Sigmoid colon (tissue), 6 donors: ENCODE measurements at regions not wholly inside any gene's neighbourhood (a gene's known extent, or its start where the extent isn't known, plus 50 kb on each side); places are given as distances from the start of the nearest gene placed in this dataset.

Source experiments
- DNase-seq: peaks from one replicate; pipeline ENCODE4 v3.0.0-alpha.2; 2019
- H3K27ac ChIP-seq, 4 donors: fragments of 200-600 bp; sonication (generic); one replicate each; pipeline ENCODE4 v1.5.1; 2016 to 2019; ENCODE audit warnings: mild to moderate bottlenecking in 1 of 4
- H3K27me3 ChIP-seq, 3 donors: fragments of 200-600 bp; sonication (generic); one replicate each; pipeline ENCODE4 v1.5.1; 2019; ENCODE audit warnings: mild to moderate bottlenecking in 1 of 3
- H3K36me3 ChIP-seq, 4 donors: fragments of 200-600 bp; sonication (generic); one replicate each; pipeline ENCODE4 v1.5.1; 2016 to 2019
- H3K4me1 ChIP-seq, 4 donors: fragments of 200-600 bp; sonication (generic); one replicate each; pipeline ENCODE4 v1.5.1; 2017 to 2019
- H3K4me3 ChIP-seq, 4 donors: fragments of 200-600 bp; sonication (generic); one replicate each; pipeline ENCODE4 v1.5.1; 2017 to 2019; ENCODE audit warnings: mild to moderate bottlenecking in 2 of 4, moderate library complexity in 1 of 4
- H3K9me3 ChIP-seq, 4 donors: fragments of 200-600 bp in 3 of 4; sonication (generic) in 3 of 4; one replicate each; pipeline versions ENCODE4 v1.5.1 to v1.6.1; 2013 to 2019
- CTCF ChIP-seq, 4 experiments: fragments of 450-650 bp in 3 of 4; fragments of 200-600 bp in 1 of 4; IDR thresholded peaks; one replicate each; pipeline ENCODE4 v1.5.1; 2016 to 2019; ENCODE audit warnings: antibody characterized with exemption in 4 of 4, mild to moderate bottlenecking in 3 of 4, moderate library complexity in 2 of 4
- EP300 ChIP-seq, 4 donors: sonication (generic); formaldehyde crosslinking; IDR thresholded peaks; one replicate each; pipeline ENCODE4 v1.6.1; 2017; ENCODE audit warnings: antibody characterized with exemption in 4 of 4
- POLR2A ChIP-seq, 2 donors: fragments of 450-650 bp; IDR thresholded peaks; one replicate each; pipeline ENCODE4 v1.6.1; 2016; ENCODE audit warnings: antibody characterized with exemption in 2 of 2, mild to moderate bottlenecking in 2 of 2, moderate library complexity in 2 of 2
- POLR2AphosphoS5 ChIP-seq, 4 donors: sonication (generic); formaldehyde crosslinking; IDR thresholded peaks; one replicate each; pipeline ENCODE4 v1.6.1; 2017; ENCODE audit warnings: antibody characterized with exemption in 4 of 4
- WGBS, 2 donors: extraction: QIAGEN DNeasy Blood & Tissue Kit; methylation state at CpG; one replicate each; pipeline ENCODE4 v1.1.7; 2013; 5-methylcytosine and 5-hydroxymethylcytosine counted together
- intact Hi-C: fragments of 100-400 bp; cut with DNase I; formaldehyde crosslinking; loops from one replicate; pipeline ENCODE4 v1.15.1; 2023
- donor health status: healthy with polysubstance abuse.
- donor health status: healthy.

GRCh38 chr16:6884002-6884401 lies 448.6 kb upstream of the RBFOX1 start:
- H3K4me3 ChIP-seq = no peak overlapping the region
- H3K27me3 ChIP-seq = no peaks in the 10 kb centered on the region
- no peak overlapping the region for H3K27ac ChIP-seq
- intact Hi-C loops = loop anchor here (10.0 kb wide), 1 partner anchor 51 kb away; no protein-coding TSS in a partner anchor
- no peaks in the 10 kb centered on the region for H3K9me3 ChIP-seq
- H3K36me3 ChIP-seq = no peaks in the 10 kb centered on the region
- WGBS, 2 donors = 74 to 90% methylated on average over 7 of the region's 7 CpGs
- no peak for DNase-seq
- no peak for TF ChIP-seq CTCF (IDR thresholded peaks at IDR 0.05)
- no peaks in the 10 kb centered on the region for H3K4me1 ChIP-seq

GRCh38 chr16:6880263-6880662 lies 452.4 kb upstream of the RBFOX1 start:
- no peak overlapping the region for H3K27ac ChIP-seq
- no peak overlapping the region for H3K4me3 ChIP-seq
- no peaks in the 10 kb centered on the region for H3K4me1 ChIP-seq
- H3K27me3 ChIP-seq = no peaks in the 10 kb centered on the region
- H3K36me3 ChIP-seq = no peaks in the 10 kb centered on the region
- no peaks in the 10 kb centered on the region for H3K9me3 ChIP-seq
- intact Hi-C loops = loop anchor here (10.0 kb wide), 1 partner anchor 55 kb away; no protein-coding TSS in a partner anchor
- TF ChIP-seq POLR2AphosphoS5 (IDR thresholded peaks at IDR 0.05) = no peak
- TF ChIP-seq POLR2A (IDR thresholded peaks at IDR 0.05) = no peak
- TF ChIP-seq EP300 (IDR thresholded peaks at IDR 0.05) = no peak
- TF ChIP-seq CTCF (IDR thresholded peaks at IDR 0.05) = no peak
- WGBS, 2 donors = 50 to 77% methylated on average over 4 of the region's 4 CpGs
- no peak for DNase-seq

- H3K4me3 ChIP-seq = no peak overlapping the region
- 77% methylated on average over 5 of the region's 5 CpGs for WGBS, 2 donors
- no peaks in the 10 kb centered on the region for H3K4me1 ChIP-seq
- no peaks in the 10 kb centered on the region for H3K27me3 ChIP-seq
- TF ChIP-seq CTCF (IDR thresholded peaks at IDR 0.05) = no peak
- H3K9me3 ChIP-seq = peaks cover 0 to 2% (median 0%) of the 10 kb centered on the region in 4 donors
- no peak overlapping the region for H3K27ac ChIP-seq
- intact Hi-C loops = loop anchor here (10.0 kb wide), 1 partner anchor 1090 kb away; no protein-coding TSS in a partner anchor
- DNase-seq = no peak
- H3K36me3 ChIP-seq = no peaks in the 10 kb centered on the region
Observed at GRCh38 chr16:6864671-6865070, 468.0 kb upstream of the RBFOX1 start.

GRCh38 chr16:6864244-6864643 lies 468.4 kb upstream of the RBFOX1 start:
- intact Hi-C loops = loop anchor here (10.0 kb wide), 1 partner anchor 1091 kb away; no protein-coding TSS in a partner anchor
- no peaks in the 10 kb centered on the region for H3K27me3 ChIP-seq
- DNase-seq = no peak
- H3K4me1 ChIP-seq = no peaks in the 10 kb centered on the region
- no peak overlapping the region for H3K27ac ChIP-seq
- peaks cover 0 to 2% (median 0%) of the 10 kb centered on the region in 4 donors for H3K9me3 ChIP-seq
- 62 to 81% methylated on average over 4 of the region's 4 CpGs for WGBS, 2 donors
- no peaks in the 10 kb centered on the region for H3K36me3 ChIP-seq
- no peak overlapping the region for H3K4me3 ChIP-seq
- TF ChIP-seq EP300 (IDR thresholded peaks at IDR 0.05) (no peak), POLR2AphosphoS5 (IDR thresholded peaks at IDR 0.05) (no peak), POLR2A (IDR thresholded peaks at IDR 0.05) (no peak), CTCF (IDR thresholded peaks at IDR 0.05) (no peak)

GRCh38 chr16:6863135-6863534 lies 469.5 kb upstream of the RBFOX1 start:
- H3K4me1 ChIP-seq = no peaks in the 10 kb centered on the region
- peaks cover 0 to 2% (median 0%) of the 10 kb centered on the region in 4 donors for H3K9me3 ChIP-seq
- no peaks in the 10 kb centered on the region for H3K36me3 ChIP-seq
- no peak overlapping the region for H3K27ac ChIP-seq
- no peak for TF ChIP-seq EP300 (IDR thresholded peaks at IDR 0.05)
- no peak for TF ChIP-seq CTCF (IDR thresholded peaks at IDR 0.05)
- TF ChIP-seq POLR2A (IDR thresholded peaks at IDR 0.05) = no peak
- TF ChIP-seq POLR2AphosphoS5 (IDR thresholded peaks at IDR 0.05) = no peak
- intact Hi-C loops = loop anchor here (10.0 kb wide), 1 partner anchor 1092 kb away; no protein-coding TSS in a partner anchor
- H3K27me3 ChIP-seq = no peaks in the 10 kb centered on the region
- no peak for DNase-seq
- no peak overlapping the region for H3K4me3 ChIP-seq
- WGBS, 2 donors = 70% methylated on average over 2 of the region's 2 CpGs
